ENCODE measurements at regions not wholly inside any gene's neighbourhood (a gene's known extent, or its start where the extent isn't known, plus 50 kb on each side); places are given as distances from the start of the nearest gene placed in this dataset.
"Not testable (repeated sequence)": the region's sequence is repeated elsewhere in the genome, so short reads cannot be mapped to it uniquely, and the experiment has no call there.

GRCh38 chr4:38411981-38412536 lies 251.9 kb upstream of the KLF3 start:
- Mint-ChIP-seq H3K27ac (no peak overlapping the region), H3K4me1 (peaks cover 0 to 2% (median under 1%) of the 10 kb centered on the region in 4 donors), H3K36me3 (no peaks in the 10 kb centered on the region), H3K9me3 (no peaks in the 10 kb centered on the region), H3K27me3 (peaks cover 0 to 2% of the 10 kb centered on the region in 2 donors), H3K4me3 (no peak overlapping the region)
- no peak for DNase-seq
- Histone ChIP-seq H3K4me1 (ENCODE audit: insufficient read depth, low read length) (no peaks in the 10 kb centered on the region), H3K9me3 (ENCODE audit: control insufficient read depth in 1 of 2, low read length in 2 of 2) (no peaks in the 10 kb centered on the region), H3K36me3 (ENCODE audit: insufficient read depth, low read length) (no peaks in the 10 kb centered on the region), H3K4me3 (ENCODE audit: low read length in 2 of 2) (no peak overlapping the region), H3K27me3 (ENCODE audit: insufficient read depth, low read length) (no peaks in the 10 kb centered on the region), H3K27ac (ENCODE audit: low read depth, low read length) (no peak overlapping the region)
- intact Hi-C loops (cut with micrococcal nuclease) = no loop called here
- ChIA-PET CTCF (ENCODE audit: partially characterized antibody) (interaction anchor here (1.2 kb wide), 1 partner anchor 723 kb away, joined by 3 read pairs; no protein-coding TSS in a partner anchor), POLR2A (ENCODE audit: partially characterized antibody) (no interaction called here)

GRCh38 chr4:38413524-38414341 lies 250.3 kb upstream of the KLF3 start:
- H3K27me3 ChIP-seq (ENCODE audit: insufficient read depth, low read length) = no peaks in the 10 kb centered on the region
- H3K9me3 ChIP-seq (ENCODE audit: control insufficient read depth in 1 of 2, low read length in 2 of 2) = no peaks in the 10 kb centered on the region
- no peak overlapping the region for H3K4me3 ChIP-seq (ENCODE audit: low read length in 2 of 2)
- H3K4me1 Mint-ChIP-seq = peaks cover 0 to 2% (median under 1%) of the 10 kb centered on the region in 4 donors
- intact Hi-C loops (cut with micrococcal nuclease) = no loop called here
- no peak overlapping the region for H3K27ac ChIP-seq (ENCODE audit: low read depth, low read length)
- H3K27me3 Mint-ChIP-seq = peaks cover 0 to 2% of the 10 kb centered on the region in 2 donors
- ChIA-PET POLR2A (ENCODE audit: partially characterized antibody) (no interaction called here), CTCF (ENCODE audit: partially characterized antibody) (no interaction called here)
- H3K27ac Mint-ChIP-seq = no peak overlapping the region
- no peaks in the 10 kb centered on the region for H3K4me1 ChIP-seq (ENCODE audit: insufficient read depth, low read length)
- H3K36me3 Mint-ChIP-seq = no peaks in the 10 kb centered on the region
- no peak for DNase-seq
- no peak overlapping the region for H3K4me3 Mint-ChIP-seq
- peaks cover 0 to 7% (median 0%) of the 10 kb centered on the region in 8 donors for H3K9me3 Mint-ChIP-seq
- no peaks in the 10 kb centered on the region for H3K36me3 ChIP-seq (ENCODE audit: insufficient read depth, low read length)

GRCh38 chr4:38414410-38414809 lies 249.6 kb upstream of the KLF3 start:
- Mint-ChIP-seq H3K9me3 (peaks cover 0 to 7% (median 0%) of the 10 kb centered on the region in 8 donors), H3K36me3 (no peaks in the 10 kb centered on the region), H3K27me3 (peaks cover 0 to under 1% of the 10 kb centered on the region in 2 donors), H3K4me3 (no peak overlapping the region), H3K27ac (no peak overlapping the region), H3K4me1 (peaks cover 0 to 2% (median under 1%) of the 10 kb centered on the region in 4 donors)
- DNase-seq = no peak
- intact Hi-C loops (cut with micrococcal nuclease) = no loop called here
- Histone ChIP-seq H3K9me3 (ENCODE audit: control insufficient read depth in 1 of 2, low read length in 2 of 2) (no peaks in the 10 kb centered on the region), H3K27ac (ENCODE audit: low read depth, low read length) (no peak overlapping the region), H3K27me3 (ENCODE audit: insufficient read depth, low read length) (no peaks in the 10 kb centered on the region), H3K36me3 (ENCODE audit: insufficient read depth, low read length) (no peaks in the 10 kb centered on the region), H3K4me1 (ENCODE audit: insufficient read depth, low read length) (no peaks in the 10 kb centered on the region), H3K4me3 (ENCODE audit: low read length in 2 of 2) (no peak overlapping the region)
- ChIA-PET POLR2A (ENCODE audit: partially characterized antibody) (no interaction called here), CTCF (ENCODE audit: partially characterized antibody) (interaction anchor here (0.6 kb wide), 1 partner anchor 320 kb away, joined by 4 read pairs; no protein-coding TSS in a partner anchor)

- intact Hi-C loops (cut with micrococcal nuclease) = no loop called here
- Mint-ChIP-seq H3K4me3 (no peak overlapping the region), H3K27me3 (no peaks in the 10 kb centered on the region), H3K27ac (no peak overlapping the region), H3K9me3 (peaks cover 0 to 12% (median 8%) of the 10 kb centered on the region in 8 donors), H3K4me1 (peaks cover 0 to 2% (median under 1%) of the 10 kb centered on the region in 4 donors), H3K36me3 (peaks cover 1 to 7% of the 10 kb centered on the region in 2 donors)
- no peaks in the 10 kb centered on the region for H3K27me3 ChIP-seq (ENCODE audit: insufficient read depth, low read length)
- DNase-seq = no peak
- H3K4me1 ChIP-seq (ENCODE audit: insufficient read depth, low read length) = no peaks in the 10 kb centered on the region
- CTCF ChIA-PET (ENCODE audit: partially characterized antibody) = no interaction called here
- no peaks in the 10 kb centered on the region for H3K9me3 ChIP-seq (ENCODE audit: control insufficient read depth in 1 of 2, low read length in 2 of 2)
- no peak overlapping the region for H3K27ac ChIP-seq (ENCODE audit: low read depth, low read length)
- H3K36me3 ChIP-seq (ENCODE audit: insufficient read depth, low read length) = no peaks in the 10 kb centered on the region
- POLR2A ChIA-PET (ENCODE audit: partially characterized antibody) = no interaction called here
- H3K4me3 ChIP-seq (ENCODE audit: low read length in 2 of 2) = no peak overlapping the region
Measured at GRCh38 chr4:38415682-38416081, 248.3 kb upstream of the KLF3 start.

GRCh38 chr4:38416450-38417014 lies 247.5 kb upstream of the KLF3 start:
- intact Hi-C loops (cut with micrococcal nuclease) = no loop called here
- Mint-ChIP-seq H3K27ac (no peak overlapping the region), H3K4me3 (no peak overlapping the region), H3K9me3 (peaks cover 0 to 12% (median 8%) of the 10 kb centered on the region in 8 donors), H3K27me3 (no peaks in the 10 kb centered on the region), H3K4me1 (peaks cover 0 to 2% (median under 1%) of the 10 kb centered on the region in 4 donors), H3K36me3 (peaks cover 1 to 7% of the 10 kb centered on the region in 2 donors)
- POLR2A ChIA-PET (ENCODE audit: partially characterized antibody) = no interaction called here
- Histone ChIP-seq H3K4me1 (ENCODE audit: insufficient read depth, low read length) (no peaks in the 10 kb centered on the region), H3K27me3 (ENCODE audit: insufficient read depth, low read length) (no peaks in the 10 kb centered on the region), H3K9me3 (ENCODE audit: control insufficient read depth in 1 of 2, low read length in 2 of 2) (no peaks in the 10 kb centered on the region), H3K36me3 (ENCODE audit: insufficient read depth, low read length) (no peaks in the 10 kb centered on the region), H3K27ac (ENCODE audit: low read depth, low read length) (no peak overlapping the region), H3K4me3 (ENCODE audit: low read length in 2 of 2) (no peak overlapping the region)
- CTCF ChIA-PET (ENCODE audit: partially characterized antibody) = no interaction called here
- no peak for DNase-seq

GRCh38 chr4:38420254-38420653 lies 243.7 kb upstream of the KLF3 start:
- CTCF ChIA-PET (ENCODE audit: partially characterized antibody) = not testable (repeated sequence)

GRCh38 chr4:38422850-38423249 lies 241.1 kb upstream of the KLF3 start:
- no peaks in the 10 kb centered on the region for H3K27me3 Mint-ChIP-seq
- Histone ChIP-seq H3K4me1 (ENCODE audit: insufficient read depth, low read length) (no peaks in the 10 kb centered on the region), H3K36me3 (ENCODE audit: insufficient read depth, low read length) (no peaks in the 10 kb centered on the region), H3K9me3 (ENCODE audit: control insufficient read depth in 1 of 2, low read length in 2 of 2) (no peaks in the 10 kb centered on the region), H3K4me3 (ENCODE audit: low read length in 2 of 2) (no peak overlapping the region), H3K27ac (ENCODE audit: low read depth, low read length) (no peak overlapping the region), H3K27me3 (ENCODE audit: insufficient read depth, low read length) (no peaks in the 10 kb centered on the region)
- CTCF ChIA-PET (ENCODE audit: partially characterized antibody) = no interaction called here
- H3K36me3 Mint-ChIP-seq = peaks cover 1 to 7% of the 10 kb centered on the region in 2 donors
- peaks cover 0 to 17% (median 13%) of the 10 kb centered on the region in 8 donors for H3K9me3 Mint-ChIP-seq
- intact Hi-C loops (cut with micrococcal nuclease) = no loop called here
- peak overlapping the region in 1 of 7 donors; percentile 18 for H3K27ac Mint-ChIP-seq
- H3K4me1 Mint-ChIP-seq = peaks cover 2 to 10% (median 8%) of the 10 kb centered on the region in 4 donors
- no peak overlapping the region for H3K4me3 Mint-ChIP-seq
- POLR2A ChIA-PET (ENCODE audit: partially characterized antibody) = no interaction called here
- DNase-seq = no peak

More at GRCh38 chr4:38420254-38420653, 243.7 kb upstream of the KLF3 start:
- peaks cover 2 to 10% (median 8%) of the 10 kb centered on the region in 4 donors for H3K4me1 Mint-ChIP-seq
- H3K9me3 ChIP-seq (ENCODE audit: control insufficient read depth in 1 of 2, low read length in 2 of 2); H3K27ac Mint-ChIP-seq; H3K27ac ChIP-seq (ENCODE audit: low read depth, low read length); POLR2A ChIA-PET (ENCODE audit: partially characterized antibody); H3K4me3 ChIP-seq (ENCODE audit: low read length in 2 of 2); intact Hi-C loops (cut with micrococcal nuclease); H3K4me3 Mint-ChIP-seq; H3K36me3 ChIP-seq (ENCODE audit: insufficient read depth, low read length); H3K4me1 ChIP-seq (ENCODE audit: insufficient read depth, low read length); H3K27me3 Mint-ChIP-seq; H3K36me3 Mint-ChIP-seq; DNase-seq; H3K27me3 ChIP-seq (ENCODE audit: insufficient read depth, low read length): not testable (repeated sequence)
- peaks cover 0 to 12% (median 8%) of the 10 kb centered on the region in 8 donors for H3K9me3 Mint-ChIP-seq

All from CD4-positive, alpha-beta memory T cell (primary cell).